DMS79 treated with DMSO at 0.1 percent for 48 hours (cell line): ENCODE measurements at regions not wholly inside any gene's neighbourhood (a gene's known extent, or its start where the extent isn't known, plus 50 kb on each side); places are given as distances from the start of the nearest gene placed in this dataset.

Experiments used
- DNase-seq: peaks from one replicate; lab custom pipeline; 2025; lab: John Stamatoyannopoulos, UW

DNA sequence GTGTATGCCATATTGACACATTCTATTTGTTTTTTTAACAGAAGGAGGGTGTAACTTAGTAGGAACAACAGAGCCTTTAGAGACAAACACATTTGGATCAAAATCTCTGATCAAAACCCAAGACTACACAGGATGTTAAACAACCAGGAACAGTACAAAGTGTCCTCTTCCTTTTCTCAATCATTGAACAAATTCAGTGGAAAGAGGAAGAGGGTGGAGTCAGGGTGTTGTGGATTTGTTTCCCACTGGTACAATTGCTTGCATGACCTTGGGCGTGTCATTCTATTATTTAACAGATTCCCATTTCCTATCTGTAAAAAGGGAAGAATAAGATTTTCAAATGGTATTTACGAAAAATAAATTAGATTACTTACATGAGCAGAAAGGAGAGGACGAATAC lies 1162.8 kb upstream of the PRKX start:
- DNase-seq, result no peak

DNA sequence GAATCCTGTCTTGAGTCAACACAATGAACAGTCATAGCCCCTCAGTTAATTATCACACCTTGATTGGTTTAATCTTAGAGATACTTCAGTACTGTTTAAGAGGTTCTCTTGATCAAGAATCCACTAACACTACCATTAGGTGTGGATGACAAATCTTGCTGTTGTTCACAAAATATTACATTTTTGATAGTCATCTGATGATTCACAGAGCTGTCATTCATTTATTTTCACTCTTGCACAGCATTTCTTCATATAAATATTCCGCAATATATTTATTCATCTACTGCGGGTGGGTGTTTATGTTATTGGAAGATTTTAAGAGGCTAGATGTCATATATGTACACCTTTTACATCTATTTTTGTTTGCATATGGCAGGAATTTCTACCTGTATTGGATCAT lies 1138.1 kb upstream of the PRKX start:
- no peak for DNase-seq

DNA sequence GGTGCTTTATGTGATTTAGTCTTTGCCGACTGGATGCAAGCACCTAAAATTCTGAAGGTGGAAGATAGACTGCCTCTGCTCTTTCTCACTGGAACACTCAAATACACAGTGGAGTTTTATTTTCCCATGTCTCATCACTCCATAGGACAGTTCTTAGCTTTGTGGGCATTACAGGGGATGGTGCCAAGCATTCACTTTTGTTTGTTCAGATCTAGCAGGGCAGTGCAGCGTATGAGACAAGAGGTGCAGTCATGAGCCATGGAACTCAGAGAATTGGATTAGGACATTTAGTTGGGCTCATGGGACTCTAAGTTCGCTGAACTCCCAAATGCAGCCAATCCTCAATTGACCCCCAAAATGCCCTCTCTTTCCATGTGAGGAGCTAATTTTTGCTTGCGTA lies 1136.9 kb upstream of the PRKX start:
- no peak for DNase-seq

DNA sequence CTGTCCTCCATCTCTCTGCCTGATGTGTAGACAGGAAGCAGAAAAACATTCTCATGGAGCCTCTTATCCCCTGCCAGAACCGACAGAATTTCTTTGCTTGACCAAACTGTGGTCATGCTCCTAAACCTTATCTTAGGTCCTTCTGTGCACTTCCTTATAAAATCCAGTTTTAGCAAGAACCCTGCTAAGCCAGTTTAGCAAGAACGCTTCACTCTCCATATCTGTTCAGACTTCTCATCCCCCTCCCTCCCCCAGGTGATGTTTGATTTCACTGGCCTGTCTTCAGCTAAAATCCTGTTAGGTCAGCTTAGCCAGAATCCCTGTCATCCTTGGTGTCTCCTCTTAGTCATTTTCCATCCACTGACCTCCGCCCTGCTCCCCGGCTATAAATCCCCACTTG lies 1130.9 kb upstream of the PRKX start:
- no peak for DNase-seq

DNA sequence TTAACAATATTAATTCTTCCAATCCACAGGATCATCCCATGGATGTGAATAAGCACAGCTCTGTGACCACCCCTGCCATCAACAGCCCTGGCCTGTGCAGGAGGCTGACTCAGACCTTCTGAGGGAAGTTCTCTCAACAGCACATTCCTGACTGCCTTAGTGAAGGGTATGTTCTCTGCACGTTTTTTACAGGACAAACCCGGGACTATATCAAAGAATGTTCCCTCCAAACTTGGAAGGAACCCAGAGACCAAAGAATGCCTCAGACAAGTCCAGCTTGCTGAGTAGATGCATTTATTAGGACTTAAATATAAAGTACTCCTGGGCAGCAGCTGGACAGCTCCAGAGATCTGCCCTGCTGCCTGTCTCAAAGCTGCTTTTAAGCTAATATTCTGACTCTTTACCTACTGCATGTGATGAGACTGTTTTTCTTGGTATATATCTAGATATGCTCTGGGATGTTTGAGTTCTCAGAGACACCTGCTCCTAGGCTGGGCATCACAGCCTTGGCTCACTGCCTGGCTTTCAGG lies 1127.8 kb upstream of the PRKX start:
- no peak for DNase-seq

DNA sequence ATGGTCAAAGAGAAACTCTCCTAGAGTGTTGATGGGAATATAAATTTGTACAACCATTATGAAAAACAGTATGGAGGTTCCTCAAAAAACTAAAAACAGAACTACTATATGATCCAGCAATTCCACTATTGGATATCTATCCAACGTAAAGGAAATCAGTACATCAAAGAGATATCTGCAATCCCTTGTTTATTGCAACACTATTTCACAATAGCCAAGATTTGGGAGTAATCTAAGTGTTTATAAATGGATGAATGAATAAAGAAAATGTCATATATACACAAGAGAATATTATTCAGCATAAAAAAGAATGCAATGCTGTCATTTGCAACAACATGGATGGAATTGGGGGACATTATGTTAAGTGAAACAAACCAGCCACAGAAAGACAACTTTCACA lies 1118.1 kb upstream of the PRKX start:
- no peak for DNase-seq

DNA sequence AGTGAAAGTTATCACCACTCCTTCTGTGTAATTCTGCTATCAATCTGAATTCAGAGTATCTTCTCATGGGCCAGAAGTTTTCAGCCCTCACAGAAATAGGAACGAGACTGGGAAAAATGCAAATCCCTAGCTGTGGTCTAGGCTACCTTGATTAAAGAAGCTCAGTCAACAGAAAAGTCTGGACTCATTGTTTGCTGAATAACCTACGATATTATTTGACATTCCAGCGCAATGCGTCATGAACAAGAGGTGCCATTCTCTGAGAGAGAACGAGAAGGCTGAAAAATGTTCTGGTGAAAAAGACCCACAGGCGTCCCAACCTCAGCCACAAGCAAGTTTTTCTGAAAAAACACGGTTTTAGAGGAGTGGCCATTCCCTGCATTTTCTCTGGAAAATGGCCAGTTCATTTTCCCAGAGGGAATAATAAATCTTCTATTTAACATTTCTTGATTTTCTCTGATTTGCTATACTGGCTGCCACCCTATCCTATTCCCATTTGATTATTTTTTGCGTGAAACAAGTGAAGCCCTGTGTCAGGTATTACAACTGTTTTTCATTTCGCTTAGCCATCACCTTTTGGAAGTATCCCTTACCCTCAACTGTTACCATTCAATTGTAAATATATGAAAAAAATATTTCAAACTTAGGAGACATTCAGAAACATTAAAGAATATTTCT lies 1117.6 kb upstream of the PRKX start:
- no peak for DNase-seq

DNA sequence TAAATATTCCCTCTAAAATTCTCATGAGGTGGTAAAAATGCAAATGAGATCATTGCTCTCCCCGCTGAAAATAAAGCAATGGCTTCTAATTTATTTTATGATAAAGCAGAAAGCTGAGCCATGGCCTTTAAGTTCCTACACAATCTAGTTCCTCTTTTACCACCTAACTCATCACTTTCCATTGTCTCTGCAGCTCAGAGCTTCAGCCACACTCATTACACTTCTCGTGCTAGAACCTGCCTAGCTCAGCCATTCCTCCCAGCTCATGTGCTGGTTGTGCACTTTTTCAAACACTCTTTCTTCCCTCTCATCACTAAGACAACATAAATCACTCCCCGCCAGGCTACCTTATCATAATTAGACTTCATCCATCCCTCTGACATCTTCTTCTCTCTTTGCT lies 1112.1 kb upstream of the PRKX start:
- DNase-seq, result no peak

DNA sequence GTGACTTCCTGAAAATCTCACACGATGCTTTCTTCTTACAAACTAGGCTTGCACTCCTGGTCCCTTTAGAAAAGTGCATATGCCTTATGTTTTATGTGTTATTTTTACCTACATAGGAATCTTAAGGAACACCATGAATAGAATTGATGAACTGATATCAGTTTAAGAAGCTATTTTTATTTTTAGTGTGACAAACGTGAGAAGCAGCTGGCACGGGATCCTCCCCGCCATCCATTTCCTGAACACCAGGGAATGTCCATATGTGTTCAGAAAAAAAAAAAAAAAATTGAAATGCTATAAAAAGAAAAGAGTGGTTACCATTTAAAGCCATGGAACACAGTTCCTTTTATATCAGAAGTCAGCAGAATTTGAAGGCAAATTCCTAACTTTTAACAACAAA lies 1096.1 kb upstream of the PRKX start:
- no peak for DNase-seq

DNA sequence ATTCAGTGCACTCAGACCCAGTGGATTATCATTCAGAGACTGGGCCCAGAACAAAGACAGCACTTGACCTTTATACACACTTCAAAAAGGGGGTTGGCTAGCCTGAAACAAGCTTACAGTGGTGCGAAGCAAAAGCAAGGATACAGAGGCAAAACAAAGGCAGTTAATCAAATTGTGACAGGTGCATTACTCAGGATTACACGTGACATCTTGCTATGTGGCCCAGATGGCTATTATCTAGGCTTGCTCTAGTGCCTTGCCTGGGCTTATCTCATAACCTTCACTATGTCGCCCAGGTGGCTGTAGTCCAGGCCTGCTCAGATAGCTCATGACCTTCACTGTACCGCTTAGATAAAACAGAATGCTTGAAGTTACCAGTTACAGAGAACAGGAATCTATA lies 1092.1 kb upstream of the PRKX start:
- DNase-seq, result no peak

DNA sequence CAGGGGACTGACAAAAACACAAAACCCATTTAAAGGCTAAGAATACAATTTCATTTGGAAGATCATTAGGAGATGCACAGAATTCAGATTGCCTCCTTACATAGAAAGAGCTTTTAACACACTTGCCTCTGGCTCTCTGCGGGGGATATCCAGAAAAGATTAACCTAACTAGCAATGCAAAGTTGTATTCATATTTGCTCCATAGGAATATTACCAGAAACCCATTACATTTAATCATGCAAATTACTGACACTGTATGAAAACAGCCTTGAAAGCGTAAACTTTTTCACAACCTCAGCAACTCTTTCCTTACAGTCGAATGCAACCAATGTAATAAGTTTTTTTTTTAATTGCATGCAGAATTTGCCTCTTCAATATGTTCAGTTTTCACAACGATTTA lies 1087.3 kb upstream of the PRKX start:
- no peak for DNase-seq

DNA sequence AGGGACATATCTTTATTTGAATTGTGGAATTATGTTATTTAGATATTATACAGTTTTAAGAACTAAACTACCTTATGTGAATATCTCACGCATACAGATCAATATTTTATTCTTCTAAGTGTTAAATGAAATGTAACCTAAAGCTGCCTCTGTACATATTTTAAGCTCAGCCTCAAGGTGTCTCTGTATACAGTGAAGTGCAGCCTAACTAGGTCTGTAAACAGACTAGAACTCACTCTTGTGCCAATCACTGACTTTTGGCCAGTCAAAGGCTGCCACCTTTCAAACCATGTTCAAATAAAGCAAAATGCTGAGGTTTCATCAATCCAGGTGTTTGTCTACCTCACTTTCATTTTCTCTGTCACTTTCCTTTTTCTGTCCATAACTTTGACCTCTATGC lies 1074.5 kb upstream of the PRKX start:
- DNase-seq, result no peak

DNA sequence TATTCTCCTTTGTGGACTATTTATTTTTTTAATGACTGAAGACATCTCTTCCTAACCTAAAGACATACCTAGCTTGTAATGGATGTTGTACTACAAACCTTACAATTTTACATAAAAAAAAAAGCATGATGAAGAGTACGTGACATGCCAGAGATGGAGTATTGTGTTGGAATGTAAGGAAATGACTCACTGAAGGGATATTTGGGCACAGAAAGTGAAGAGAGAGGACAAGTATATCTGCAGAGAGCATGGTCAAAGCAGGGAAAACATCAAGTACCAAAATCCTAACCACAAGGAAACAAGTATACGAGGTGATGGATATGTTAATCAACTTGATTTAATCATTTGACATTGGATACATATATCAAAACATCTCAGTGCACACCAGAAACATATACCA lies 1051.4 kb upstream of the PRKX start:
- DNase-seq, result no peak

DNA sequence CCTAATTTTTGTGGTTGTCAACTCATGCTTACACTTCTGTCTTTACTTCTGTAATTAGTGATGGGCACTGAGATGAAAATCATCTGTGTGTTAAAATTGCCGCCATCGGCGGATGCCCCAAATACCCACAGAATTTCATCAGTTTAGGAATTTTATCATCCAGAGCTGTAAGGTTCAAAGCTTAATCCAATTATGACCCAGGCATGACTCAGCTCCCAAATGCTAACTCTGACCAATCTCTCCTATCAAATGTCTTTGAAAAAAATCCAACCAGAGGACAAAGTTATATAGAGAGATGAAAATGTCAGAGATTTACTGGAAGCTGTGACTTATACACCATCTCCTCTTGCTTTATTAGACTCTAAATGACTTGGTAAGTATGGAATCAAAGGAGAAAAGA lies 1048.7 kb upstream of the PRKX start:
- DNase-seq, result no peak

DNA sequence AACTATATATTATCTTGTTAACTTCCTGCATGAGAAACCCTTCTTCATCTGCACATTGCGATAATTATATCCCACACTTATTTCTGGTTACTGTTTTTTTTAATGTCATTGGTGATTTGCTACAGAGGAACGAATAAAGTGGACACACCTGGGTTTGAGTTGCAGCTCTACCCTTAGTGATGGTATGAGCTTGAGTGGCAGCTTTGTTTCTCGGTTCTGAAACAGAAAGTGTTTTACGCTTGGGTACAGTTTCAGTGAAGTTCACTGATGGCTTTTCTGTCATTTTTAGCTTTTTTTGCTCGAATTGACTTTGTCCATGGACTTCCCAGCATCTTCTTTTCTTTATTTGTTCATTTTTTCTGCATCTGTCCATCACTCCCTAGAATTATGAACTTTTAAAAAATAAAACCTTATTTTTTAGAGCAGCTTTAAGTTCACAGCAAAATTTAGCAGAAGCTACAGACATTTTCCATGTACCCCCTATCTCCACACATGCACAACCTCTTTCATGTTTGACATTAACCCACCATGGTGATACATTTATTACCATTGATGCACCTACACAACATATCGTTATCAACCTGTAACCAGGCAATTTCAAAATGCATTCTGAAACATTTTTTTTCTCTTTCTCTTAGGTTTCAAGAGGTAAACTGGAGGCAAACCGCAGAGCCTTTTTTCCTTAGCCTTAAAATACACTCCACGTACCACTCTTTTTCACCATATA lies 1041.6 kb upstream of the PRKX start:
- no peak for DNase-seq

DNA sequence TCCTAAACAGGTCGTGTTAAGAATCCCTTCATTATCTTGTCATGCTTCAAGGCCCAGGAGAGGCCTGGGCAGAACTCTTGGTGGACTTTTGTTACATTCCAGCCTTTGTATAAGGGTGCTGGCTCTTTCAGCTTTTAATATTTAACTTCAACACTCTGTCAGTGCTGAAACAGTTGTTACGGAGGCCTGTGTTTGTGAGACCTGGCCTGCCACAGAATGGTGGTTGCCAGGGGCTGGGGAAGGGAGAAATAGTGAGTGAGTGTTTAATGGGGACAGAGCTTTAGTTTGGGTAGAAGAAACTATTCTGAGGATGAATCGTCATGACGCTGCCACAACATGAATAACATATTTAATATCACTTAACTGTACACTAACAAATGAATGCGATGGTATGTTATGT lies 1027.6 kb upstream of the PRKX start:
- DNase-seq, result no peak

DNA sequence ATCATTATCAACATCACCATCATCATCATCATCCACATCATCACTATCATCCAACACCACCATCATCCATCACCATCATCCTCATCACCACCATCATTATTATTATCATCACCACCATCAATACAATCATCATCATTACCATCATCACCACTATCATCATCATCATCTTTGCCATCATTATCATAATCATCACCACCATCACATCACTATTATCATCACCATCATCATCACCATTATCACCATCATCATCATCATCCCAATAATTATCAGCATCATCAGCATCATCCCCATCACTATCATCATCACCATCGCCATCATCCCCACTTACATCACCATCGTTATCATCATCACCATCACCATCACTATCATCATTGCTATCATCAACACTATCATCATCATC lies 1021.9 kb upstream of the PRKX start:
- DNase-seq, result no peak

DNA sequence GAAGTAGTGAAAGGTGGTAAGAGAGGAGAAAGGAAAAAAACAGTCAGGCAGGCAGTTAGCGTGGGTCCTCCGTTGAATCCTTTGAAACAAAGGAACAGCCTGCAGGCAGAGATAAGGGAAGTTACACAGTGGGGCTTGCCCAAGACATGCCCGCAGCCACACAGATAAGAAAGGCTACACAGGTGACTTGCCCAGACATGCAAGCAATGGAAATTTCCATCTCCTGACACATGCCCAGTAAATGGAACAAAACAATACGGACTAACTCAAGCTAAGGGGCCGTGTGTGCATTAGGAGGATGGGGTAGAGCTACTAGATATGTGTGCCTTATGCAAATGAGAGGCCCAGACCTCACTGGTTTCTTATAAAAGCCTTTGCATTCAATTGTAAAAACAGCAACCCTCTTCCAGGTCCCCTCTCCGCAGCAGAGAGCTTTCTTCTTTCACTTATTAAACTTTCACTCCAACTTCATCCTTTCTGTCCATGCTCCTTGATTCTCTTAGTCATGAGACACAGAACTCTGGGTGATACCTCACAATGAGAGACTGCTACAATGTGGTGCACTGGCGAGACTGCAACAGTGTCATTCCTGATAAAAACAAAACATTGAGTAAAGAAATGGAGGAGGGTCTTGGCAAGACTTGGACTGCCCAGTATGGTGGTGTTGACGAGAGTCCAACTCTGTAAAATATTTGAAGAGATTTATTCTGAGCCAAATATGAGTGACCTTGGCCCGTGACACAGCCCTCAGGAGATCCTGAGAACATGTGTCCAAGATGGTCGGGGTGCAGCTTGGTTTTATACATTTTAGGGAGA lies 997.4 kb upstream of the PRKX start:
- no peak for DNase-seq

DNA sequence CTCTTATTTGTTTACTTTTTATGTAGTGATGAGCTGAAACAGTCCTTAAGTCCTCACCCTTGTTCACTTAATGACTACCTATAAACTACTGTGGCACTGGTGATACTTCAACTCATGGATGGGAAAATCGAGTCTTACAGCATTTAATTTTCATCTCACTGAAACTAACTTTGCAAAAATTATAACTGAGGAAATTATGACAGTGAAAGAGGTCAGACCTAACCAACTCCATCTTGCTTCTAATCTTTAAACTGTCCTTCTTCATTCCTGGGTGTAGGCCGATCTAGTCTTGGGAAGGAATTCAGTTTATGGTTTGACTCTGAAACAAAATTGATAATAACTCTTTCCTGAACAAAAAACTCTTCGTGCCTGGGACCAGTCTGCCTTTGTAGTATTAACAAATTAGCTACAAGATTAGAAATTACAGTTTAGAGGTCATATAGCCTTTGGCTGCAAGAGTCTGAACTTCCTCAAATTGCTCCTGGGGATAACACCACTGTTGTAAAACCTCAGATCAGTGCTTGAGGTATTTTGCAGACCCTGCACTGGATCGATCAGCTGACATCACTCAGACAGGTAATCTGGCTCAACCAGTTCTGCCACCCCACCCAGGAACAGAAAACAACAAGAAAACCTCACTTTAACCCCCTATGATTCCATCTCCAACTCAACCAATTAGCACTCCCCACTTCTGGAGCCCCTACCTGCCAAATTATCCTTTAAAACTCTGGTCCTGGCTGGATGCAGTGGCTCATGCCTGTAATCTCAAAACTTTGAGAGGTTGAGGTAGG lies 995.7 kb upstream of the PRKX start:
- DNase-seq, result no peak

DNA sequence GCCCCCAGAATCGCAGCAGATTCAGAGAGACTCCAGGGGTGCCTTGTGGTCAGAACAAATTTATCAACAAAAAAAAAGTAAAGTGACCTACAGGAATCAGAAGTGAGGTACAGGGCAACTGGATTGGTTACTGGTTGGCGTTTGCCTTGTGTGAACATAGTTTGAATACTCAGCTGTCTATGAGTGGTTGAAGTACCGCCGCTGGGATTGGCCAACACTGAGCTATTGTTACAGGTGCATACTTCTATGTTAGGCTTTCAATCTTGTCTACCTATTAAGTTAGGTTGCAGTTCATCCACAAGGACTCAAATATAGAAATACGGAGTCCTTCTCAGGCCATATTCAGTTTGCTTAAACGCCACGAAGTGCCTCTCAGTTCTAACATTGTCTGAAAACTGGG lies 993.5 kb upstream of the PRKX start:
- DNase-seq, result no peak

DNA sequence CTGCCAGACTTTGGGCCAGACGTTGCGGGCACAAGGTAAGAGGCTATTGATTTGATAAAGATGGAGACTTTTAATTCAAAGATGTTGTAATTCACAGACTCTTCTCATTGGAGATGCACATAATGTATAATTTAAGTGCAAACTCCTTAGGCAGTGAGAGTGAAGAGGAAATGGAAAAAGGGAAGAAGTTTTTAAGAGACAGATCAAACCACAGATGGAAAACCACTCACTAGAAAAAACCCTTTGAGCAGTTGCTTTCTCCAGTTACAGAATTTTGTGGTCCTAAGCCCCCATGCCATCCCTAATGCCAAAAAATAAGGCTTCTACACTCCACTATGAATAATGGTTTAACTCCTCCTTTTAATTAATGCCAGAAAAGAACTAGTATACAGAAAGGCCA lies 977.1 kb upstream of the PRKX start:
- no peak for DNase-seq

DNA sequence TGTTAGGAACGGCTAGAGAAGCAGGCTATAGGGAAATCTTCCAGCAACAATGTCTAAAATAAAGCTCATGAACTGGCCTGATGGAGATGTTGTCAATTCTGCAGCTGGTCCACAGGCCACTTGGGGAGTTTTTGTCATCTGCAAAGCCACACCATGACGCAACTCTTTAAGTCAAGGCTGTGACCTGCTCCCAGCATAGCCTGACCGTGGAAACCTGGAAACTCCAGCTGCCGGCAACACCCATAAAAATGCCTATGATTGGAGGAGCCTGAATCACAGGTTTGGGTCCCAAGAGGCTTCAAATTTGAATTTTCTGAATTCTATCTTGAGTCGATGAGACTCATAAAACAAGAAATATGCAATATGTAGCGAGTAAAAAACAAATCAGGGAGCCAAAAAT lies 969.2 kb upstream of the PRKX start:
- DNase-seq, result no peak
